ENCODE measurements at regions not wholly inside any gene's neighbourhood (a gene's known extent, or its start where the extent isn't known, plus 50 kb on each side); places are given as distances from the start of the nearest gene placed in this dataset.

DNA sequence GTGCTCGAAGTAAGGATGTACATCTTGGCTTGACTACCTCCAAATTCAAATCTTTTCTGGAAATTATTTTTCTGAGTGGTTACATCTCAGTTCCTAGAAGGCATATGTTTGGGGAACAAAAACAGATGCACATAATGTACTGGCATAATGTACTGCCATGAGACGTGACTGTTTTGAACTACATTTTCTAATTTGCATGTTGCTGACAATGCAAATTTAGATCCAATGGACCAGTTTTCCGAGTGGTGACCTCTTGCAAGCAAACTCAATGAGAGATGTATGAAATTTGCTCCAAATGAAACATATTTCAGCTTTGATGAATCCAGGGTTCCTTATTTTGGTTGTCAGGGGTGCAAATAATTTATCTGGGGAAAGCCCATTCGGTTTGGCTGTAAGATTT lies 694.3 kb downstream of the GRXCR1 start:
- TF ChIP-seq, protein P1, sequence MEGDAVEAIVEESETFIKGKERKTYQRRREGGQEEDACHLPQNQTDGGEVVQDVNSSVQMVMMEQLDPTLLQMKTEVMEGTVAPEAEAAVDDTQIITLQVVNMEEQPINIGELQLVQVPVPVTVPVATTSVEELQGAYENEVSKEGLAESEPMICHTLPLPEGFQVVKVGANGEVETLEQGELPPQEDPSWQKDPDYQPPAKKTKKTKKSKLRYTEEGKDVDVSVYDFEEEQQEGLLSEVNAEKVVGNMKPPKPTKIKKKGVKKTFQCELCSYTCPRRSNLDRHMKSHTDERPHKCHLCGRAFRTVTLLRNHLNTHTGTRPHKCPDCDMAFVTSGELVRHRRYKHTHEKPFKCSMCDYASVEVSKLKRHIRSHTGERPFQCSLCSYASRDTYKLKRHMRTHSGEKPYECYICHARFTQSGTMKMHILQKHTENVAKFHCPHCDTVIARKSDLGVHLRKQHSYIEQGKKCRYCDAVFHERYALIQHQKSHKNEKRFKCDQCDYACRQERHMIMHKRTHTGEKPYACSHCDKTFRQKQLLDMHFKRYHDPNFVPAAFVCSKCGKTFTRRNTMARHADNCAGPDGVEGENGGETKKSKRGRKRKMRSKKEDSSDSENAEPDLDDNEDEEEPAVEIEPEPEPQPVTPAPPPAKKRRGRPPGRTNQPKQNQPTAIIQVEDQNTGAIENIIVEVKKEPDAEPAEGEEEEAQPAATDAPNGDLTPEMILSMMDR (conservative IDR thresholded peaks at IDR 0.05; ENCODE audit: low read depth, low read length): no peak
- TF ChIP-seq EZH2 (IDR thresholded peaks at IDR 0.05; ENCODE audit: borderline replicate concordance, low read depth, low read length, poor library complexity, severe bottlenecking): no peak
